ENCODE measurements at regions not wholly inside any gene's neighbourhood (a gene's known extent, or its start where the extent isn't known, plus 50 kb on each side); places are given as distances from the start of the nearest gene placed in this dataset.

GRCh38 chr1:55399346-55399745 is 184.2 kb upstream of the USP24 start:
- TF ChIP-seq CTCF (conservative IDR thresholded peaks at IDR 0.05; ENCODE audit: low read length), result no peak
- TF ChIP-seq EZH2phosphoT487 (IDR thresholded peaks at IDR 0.05; ENCODE audit: borderline replicate concordance), result no peak

Measured in Loucy (cell line).